ENCODE measurements at regions not wholly inside any gene's neighbourhood (a gene's known extent, or its start where the extent isn't known, plus 50 kb on each side); places are given as distances from the start of the nearest gene placed in this dataset.
"Not testable (repeated sequence)": the region's sequence is repeated elsewhere in the genome, so short reads cannot be mapped to it uniquely, and the experiment has no call there.

DNA sequence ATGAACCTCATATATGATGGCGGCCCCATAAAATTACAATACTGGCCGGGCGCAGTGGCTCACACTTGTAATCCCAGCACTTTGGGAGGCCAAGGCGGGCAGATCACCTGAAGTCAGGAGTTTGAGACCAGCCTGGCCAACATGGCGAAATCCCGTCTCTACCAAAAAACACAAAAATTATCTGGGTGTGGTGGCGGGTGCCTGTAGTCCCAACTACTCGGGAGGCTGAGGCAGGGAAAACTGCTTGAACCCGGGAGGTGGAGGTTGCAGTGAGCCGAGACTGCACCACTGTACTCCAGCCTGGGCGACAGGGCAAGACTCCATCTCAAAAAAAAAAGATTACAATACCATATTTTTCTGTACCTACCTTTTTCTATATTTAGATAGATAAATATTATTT lies 1345.5 kb downstream of the BRD1 start:
- TF ChIP-seq, protein P1, sequence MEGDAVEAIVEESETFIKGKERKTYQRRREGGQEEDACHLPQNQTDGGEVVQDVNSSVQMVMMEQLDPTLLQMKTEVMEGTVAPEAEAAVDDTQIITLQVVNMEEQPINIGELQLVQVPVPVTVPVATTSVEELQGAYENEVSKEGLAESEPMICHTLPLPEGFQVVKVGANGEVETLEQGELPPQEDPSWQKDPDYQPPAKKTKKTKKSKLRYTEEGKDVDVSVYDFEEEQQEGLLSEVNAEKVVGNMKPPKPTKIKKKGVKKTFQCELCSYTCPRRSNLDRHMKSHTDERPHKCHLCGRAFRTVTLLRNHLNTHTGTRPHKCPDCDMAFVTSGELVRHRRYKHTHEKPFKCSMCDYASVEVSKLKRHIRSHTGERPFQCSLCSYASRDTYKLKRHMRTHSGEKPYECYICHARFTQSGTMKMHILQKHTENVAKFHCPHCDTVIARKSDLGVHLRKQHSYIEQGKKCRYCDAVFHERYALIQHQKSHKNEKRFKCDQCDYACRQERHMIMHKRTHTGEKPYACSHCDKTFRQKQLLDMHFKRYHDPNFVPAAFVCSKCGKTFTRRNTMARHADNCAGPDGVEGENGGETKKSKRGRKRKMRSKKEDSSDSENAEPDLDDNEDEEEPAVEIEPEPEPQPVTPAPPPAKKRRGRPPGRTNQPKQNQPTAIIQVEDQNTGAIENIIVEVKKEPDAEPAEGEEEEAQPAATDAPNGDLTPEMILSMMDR (conservative IDR thresholded peaks at IDR 0.05; ENCODE audit: low read depth, low read length): not testable (repeated sequence)
- TF ChIP-seq EZH2 (IDR thresholded peaks at IDR 0.05; ENCODE audit: low read length, unreplicated experiment): not testable (repeated sequence)

All from PC-3 (cell line).